ENCODE measurements at regions not wholly inside any gene's neighbourhood (a gene's known extent, or its start where the extent isn't known, plus 50 kb on each side); places are given as distances from the start of the nearest gene placed in this dataset.

DNA sequence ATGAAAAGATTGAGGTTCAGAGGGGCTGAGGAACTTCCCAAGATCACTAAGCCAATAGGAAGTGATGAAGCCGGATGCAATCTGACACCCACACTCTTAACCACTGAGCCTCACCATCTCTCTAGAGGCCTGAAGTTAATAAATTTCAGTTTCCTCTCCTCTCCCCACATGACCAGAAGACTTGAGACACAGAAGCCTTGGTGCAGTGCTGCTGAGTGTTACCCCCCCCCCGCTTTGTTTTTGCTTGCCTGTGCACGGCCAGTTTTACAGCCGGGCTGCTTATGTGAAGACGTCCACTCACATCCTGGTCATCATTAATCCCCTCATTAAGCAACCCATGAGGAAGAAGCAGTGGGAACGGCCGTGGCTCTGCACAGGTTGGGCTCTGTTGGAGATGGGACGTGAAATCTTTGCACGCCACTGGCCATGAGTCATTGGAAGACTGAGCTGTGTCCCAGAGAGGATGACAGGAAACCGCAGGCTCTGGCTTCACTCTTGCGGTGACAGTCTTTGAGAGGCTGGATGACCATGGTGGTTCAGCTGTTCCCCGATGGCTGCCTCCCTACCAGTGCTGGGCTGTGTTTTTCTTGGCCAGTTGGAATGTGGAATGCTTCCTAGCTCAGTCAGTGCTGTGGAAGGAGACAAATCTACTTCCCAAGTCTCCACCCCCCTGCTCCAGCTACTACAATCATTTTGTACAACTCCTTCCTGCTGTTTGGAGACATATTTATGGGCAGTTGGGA lies 232.6 kb upstream of the LRTM1 start:
- Histone ChIP-seq H3K27me3 (ENCODE audit: control insufficient read depth, insufficient read depth, low read length) (no peaks in the 10 kb centered on the region), H3K4me3 (ENCODE audit: low read depth, low read length) (no peak overlapping the region), H3K36me3 (ENCODE audit: control insufficient read depth, insufficient read depth, low read length) (no peaks in the 10 kb centered on the region)
- FAIRE-seq (no peak), DNase-seq (ENCODE audit: low read depth) (no peak)
- TF ChIP-seq, protein P1, sequence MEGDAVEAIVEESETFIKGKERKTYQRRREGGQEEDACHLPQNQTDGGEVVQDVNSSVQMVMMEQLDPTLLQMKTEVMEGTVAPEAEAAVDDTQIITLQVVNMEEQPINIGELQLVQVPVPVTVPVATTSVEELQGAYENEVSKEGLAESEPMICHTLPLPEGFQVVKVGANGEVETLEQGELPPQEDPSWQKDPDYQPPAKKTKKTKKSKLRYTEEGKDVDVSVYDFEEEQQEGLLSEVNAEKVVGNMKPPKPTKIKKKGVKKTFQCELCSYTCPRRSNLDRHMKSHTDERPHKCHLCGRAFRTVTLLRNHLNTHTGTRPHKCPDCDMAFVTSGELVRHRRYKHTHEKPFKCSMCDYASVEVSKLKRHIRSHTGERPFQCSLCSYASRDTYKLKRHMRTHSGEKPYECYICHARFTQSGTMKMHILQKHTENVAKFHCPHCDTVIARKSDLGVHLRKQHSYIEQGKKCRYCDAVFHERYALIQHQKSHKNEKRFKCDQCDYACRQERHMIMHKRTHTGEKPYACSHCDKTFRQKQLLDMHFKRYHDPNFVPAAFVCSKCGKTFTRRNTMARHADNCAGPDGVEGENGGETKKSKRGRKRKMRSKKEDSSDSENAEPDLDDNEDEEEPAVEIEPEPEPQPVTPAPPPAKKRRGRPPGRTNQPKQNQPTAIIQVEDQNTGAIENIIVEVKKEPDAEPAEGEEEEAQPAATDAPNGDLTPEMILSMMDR (IDR thresholded peaks at IDR 0.05; ENCODE audit: insufficient read depth, low read length, severe bottlenecking), result no peak

DNA sequence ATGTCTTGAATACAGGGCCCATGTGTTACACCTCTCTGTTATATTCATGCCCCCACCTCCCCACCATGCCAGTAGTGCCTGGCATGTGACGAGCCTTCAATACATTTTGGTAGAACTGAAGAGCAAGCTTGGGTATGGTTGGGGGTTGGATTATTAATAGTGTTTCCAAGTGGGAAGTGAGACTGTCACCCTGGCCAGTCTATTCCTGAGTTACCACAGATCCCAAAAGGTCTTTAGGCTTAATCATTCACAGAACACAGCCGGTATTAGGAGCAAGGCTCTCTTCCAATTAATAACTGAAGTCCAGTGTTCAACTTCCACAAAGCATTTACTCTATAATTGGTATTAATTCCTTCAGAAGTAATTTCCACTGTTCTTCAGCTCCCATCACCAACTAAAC lies 231.9 kb upstream of the LRTM1 start:
- Histone ChIP-seq H3K36me3 (ENCODE audit: control insufficient read depth, insufficient read depth, low read length) (no peaks in the 10 kb centered on the region), H3K27me3 (ENCODE audit: control insufficient read depth, insufficient read depth, low read length) (no peaks in the 10 kb centered on the region), H3K4me3 (ENCODE audit: low read depth, low read length) (no peak overlapping the region)
- no peak for FAIRE-seq
- no peak for DNase-seq (ENCODE audit: low read depth)
- TF ChIP-seq, protein P1 (IDR thresholded peaks at IDR 0.05; ENCODE audit: insufficient read depth, low read length, severe bottlenecking), result no peak

DNA sequence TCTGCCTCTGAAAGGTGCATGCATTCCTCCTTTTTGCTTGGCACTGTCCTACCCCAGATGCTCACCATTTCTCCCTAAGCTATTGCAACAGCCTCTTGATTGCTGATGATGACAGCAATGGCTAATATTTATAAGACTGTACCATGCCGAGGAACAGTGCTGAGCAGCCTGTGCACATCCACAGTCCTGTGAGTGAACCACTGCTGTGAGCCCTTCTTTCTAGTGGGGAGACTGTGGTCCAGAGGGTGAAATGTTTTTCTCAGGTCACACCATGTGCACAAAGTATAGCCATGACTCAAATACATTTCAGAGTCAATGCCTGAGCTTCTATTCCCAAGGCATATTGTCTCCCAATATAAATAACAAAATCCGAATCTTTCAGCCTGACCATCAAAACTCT lies 231.2 kb upstream of the LRTM1 start:
- TF ChIP-seq, protein P1 (IDR thresholded peaks at IDR 0.05; ENCODE audit: insufficient read depth, low read length, severe bottlenecking), result no peak
- H3K36me3 ChIP-seq (ENCODE audit: control insufficient read depth, insufficient read depth, low read length), result no peaks in the 10 kb centered on the region
- no peaks in the 10 kb centered on the region for H3K27me3 ChIP-seq (ENCODE audit: control insufficient read depth, insufficient read depth, low read length)
- no peak overlapping the region for H3K4me3 ChIP-seq (ENCODE audit: low read depth, low read length)
- FAIRE-seq, result no peak
- no peak for DNase-seq (ENCODE audit: low read depth)

DNA sequence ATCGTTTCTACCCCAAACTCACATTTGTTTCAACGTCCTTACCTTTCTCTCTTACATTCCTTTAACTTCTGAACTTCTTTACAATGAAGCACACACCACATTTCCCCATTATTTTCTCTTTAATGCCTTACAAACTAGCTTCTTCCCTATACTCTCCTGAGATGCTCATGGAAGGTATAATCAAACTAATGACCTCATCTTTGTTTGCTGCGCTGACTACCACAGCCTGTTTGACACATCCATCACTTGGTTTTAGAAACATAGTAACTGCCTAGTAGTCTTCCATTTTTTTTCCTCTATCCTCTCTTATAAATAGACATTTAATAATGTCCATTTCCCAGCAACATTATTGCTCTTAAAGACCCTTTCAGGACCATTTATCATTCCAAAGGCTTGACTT lies 230.5 kb upstream of the LRTM1 start:
- Histone ChIP-seq H3K36me3 (ENCODE audit: control insufficient read depth, insufficient read depth, low read length) (no peaks in the 10 kb centered on the region), H3K27me3 (ENCODE audit: control insufficient read depth, insufficient read depth, low read length) (no peaks in the 10 kb centered on the region), H3K4me3 (ENCODE audit: low read depth, low read length) (no peak overlapping the region)
- FAIRE-seq, result no peak
- TF ChIP-seq, protein P1 (IDR thresholded peaks at IDR 0.05; ENCODE audit: insufficient read depth, low read length, severe bottlenecking), result no peak
- DNase-seq (ENCODE audit: low read depth), result no peak

DNA sequence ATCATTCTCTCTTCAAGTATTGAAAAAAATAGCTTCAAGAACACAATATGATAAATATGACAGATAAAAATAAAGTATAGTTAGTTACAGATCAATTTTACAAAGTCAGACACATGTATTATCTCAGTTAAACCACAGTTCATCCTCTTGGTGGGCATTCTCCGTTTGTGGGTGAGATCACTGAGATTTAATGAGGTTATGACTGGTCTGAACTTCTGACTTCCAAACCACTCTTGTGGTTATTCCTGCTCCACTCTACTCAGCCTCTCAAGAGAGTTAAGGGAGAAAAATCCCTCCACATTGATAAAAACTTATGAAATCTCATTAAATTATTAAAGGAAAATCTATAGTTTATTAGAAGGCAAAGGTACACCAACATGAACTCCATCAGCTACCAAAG lies 229.9 kb upstream of the LRTM1 start:
- Histone ChIP-seq H3K4me3 (ENCODE audit: low read depth, low read length) (no peak overlapping the region), H3K27me3 (ENCODE audit: control insufficient read depth, insufficient read depth, low read length) (no peaks in the 10 kb centered on the region), H3K36me3 (ENCODE audit: control insufficient read depth, insufficient read depth, low read length) (no peaks in the 10 kb centered on the region)
- TF ChIP-seq, protein P1 (IDR thresholded peaks at IDR 0.05; ENCODE audit: insufficient read depth, low read length, severe bottlenecking), result no peak
- no peak for DNase-seq (ENCODE audit: low read depth)
- FAIRE-seq, result no peak

Data from bronchial epithelial cell (primary cell).